ENCODE measurements at regions not wholly inside any gene's neighbourhood (a gene's known extent, or its start where the extent isn't known, plus 50 kb on each side); places are given as distances from the start of the nearest gene placed in this dataset.
A peak's percentile ranks its signal among the peaks of the same experiment; 100 is the strongest.
"Not testable (repeated sequence)": the region's sequence is repeated elsewhere in the genome, so short reads cannot be mapped to it uniquely, and the experiment has no call there.

DNA sequence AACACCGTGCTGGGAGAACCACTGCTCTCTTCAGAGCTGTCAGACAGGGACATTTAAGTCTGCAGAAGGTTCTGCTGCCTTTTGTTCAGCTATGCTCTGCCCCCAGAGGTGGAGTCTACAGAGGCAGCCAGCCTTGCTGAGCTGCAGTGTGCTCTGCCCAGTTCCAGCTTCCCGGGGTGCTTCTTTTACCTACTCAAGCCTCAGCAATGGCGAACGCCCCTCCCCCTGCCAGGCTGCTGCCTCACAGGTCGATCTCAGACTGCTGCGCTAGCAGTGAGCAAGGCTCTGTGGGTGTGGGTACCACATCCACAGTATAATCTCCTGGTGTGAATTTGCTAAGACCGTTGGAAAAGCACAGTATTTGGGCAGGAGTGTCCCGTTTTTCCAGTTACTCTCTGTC is 133.1 kb upstream of the PHYHIPL start:
- H3K36me3 ChIP-seq (ENCODE audit: control insufficient read depth in 1 of 2, insufficient read depth in 2 of 2, low read length in 1 of 2); H3K4me1 ChIP-seq (ENCODE audit: control insufficient read depth in 1 of 2, insufficient read depth in 2 of 2, low read length in 2 of 2); H3K9me3 ChIP-seq (ENCODE audit: control insufficient read depth, low read length); H3K27ac ChIP-seq (ENCODE audit: low read depth in 1 of 2, low read length in 2 of 2); H3K27me3 ChIP-seq (ENCODE audit: control insufficient read depth in 1 of 2, insufficient read depth in 2 of 2, low read length in 1 of 2); H3K4me3 ChIP-seq (ENCODE audit: low read length in 2 of 2); ATAC-seq (ENCODE audit: low FRiP score); intact Hi-C loops (cut with DNase I): not testable (repeated sequence)
- 59 to 62% methylated on average over 8 of the region's 8 CpGs for WGBS, 2 donors
- DNase-seq: peak in 1 of 2 donors; percentile 37

DNA sequence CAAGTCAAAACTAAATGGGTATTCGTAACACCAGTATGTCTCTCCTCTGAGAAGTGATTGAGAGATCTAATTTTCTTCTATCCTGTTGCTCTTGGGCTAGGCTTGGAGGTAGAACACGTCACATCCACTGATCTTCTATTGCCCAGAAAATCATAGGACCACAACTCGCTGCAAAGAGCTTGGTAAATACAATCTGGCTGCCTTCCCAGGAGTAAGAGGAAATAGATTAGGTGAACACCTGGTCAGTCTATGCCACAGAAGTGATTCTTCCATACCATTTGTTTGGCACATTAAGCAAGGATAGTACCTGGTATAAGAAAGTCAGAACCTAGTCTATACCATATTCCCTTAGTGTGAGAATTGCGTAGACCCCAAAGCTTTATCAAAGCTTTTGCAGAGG is 129.3 kb upstream of the PHYHIPL start:
- Histone ChIP-seq H3K9me3 (ENCODE audit: control insufficient read depth, low read length) (no peaks in the 10 kb centered on the region), H3K4me1 (ENCODE audit: control insufficient read depth in 1 of 2, insufficient read depth in 2 of 2, low read length in 2 of 2) (no peaks in the 10 kb centered on the region), H3K27me3 (ENCODE audit: control insufficient read depth in 1 of 2, insufficient read depth in 2 of 2, low read length in 1 of 2) (no peaks in the 10 kb centered on the region), H3K4me3 (ENCODE audit: low read length in 2 of 2) (no peak overlapping the region), H3K27ac (ENCODE audit: low read depth in 1 of 2, low read length in 2 of 2) (no peak overlapping the region), H3K36me3 (ENCODE audit: control insufficient read depth in 1 of 2, insufficient read depth in 2 of 2, low read length in 1 of 2) (no peaks in the 10 kb centered on the region)
- ATAC-seq (ENCODE audit: low FRiP score) (no peak), DNase-seq (no peak)
- 92 to 95% methylated on average over 4 of the region's 4 CpGs for WGBS, 2 donors
- intact Hi-C loops (cut with DNase I): no loop called here

DNA sequence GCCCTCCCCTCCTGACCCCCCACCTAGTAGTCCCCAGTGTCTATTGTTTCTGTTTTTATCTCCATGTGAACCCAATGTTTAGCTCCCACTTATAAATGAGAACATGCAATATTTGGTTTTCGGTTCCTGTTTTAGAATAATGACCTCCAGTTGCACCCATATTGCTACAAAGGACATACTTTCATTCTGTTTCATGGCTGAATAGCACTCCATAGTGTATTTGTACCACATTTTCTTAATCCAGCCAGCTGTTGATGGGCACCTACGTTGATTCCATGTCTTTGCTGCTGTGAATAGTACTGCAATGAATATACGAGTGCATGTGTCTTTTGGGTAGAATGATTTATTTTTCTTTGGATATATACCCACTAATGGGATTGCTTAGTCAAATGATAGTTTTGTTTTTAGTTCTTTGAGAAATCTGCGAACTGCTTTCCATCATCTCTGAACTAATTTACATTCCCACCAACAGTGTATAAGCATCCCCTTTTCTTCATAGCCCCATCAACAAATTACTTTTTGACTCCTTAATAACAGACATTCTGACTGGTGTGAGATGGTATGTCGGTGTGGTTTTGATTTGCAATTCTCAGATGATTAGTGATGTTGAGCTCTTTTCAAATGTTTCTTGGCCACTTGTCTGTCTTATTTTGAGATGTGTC is 128.4 kb upstream of the PHYHIPL start:
- ATAC-seq (ENCODE audit: low FRiP score) (no peak), DNase-seq (no peak)
- WGBS, 2 donors: 96% methylated on average over 5 of the region's 5 CpGs
- no peaks in the 10 kb centered on the region for H3K9me3 ChIP-seq (ENCODE audit: control insufficient read depth, low read length)
- no peaks in the 10 kb centered on the region for H3K4me1 ChIP-seq (ENCODE audit: control insufficient read depth in 1 of 2, insufficient read depth in 2 of 2, low read length in 2 of 2)
- no peak overlapping the region for H3K27ac ChIP-seq (ENCODE audit: low read depth in 1 of 2, low read length in 2 of 2)
- H3K36me3 ChIP-seq (ENCODE audit: control insufficient read depth in 1 of 2, insufficient read depth in 2 of 2, low read length in 1 of 2): no peaks in the 10 kb centered on the region
- H3K27me3 ChIP-seq (ENCODE audit: control insufficient read depth in 1 of 2, insufficient read depth in 2 of 2, low read length in 1 of 2): no peaks in the 10 kb centered on the region
- no peak overlapping the region for H3K4me3 ChIP-seq (ENCODE audit: low read length in 2 of 2)
- intact Hi-C loops (cut with DNase I): no loop called here

DNA sequence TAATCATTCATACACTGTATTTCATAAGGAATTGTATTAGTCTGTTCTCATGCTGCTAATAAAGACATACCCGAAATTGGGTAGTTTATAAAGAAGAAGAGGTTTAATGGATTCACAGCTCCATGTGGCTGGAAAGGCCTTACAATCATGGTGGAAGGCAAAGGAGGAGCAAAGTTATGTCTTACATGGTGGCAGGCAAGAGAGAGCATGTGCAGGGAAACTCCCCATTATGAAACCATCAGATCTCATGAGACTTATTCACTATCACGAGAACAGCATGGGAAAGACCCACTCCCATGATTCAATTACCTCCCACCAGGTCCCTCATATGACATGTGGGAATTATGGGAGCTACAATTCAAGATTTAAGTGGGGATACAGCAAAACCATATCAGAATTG is 122.9 kb upstream of the PHYHIPL start:
- H3K4me1 ChIP-seq (ENCODE audit: control insufficient read depth in 1 of 2, insufficient read depth in 2 of 2, low read length in 2 of 2); H3K36me3 ChIP-seq (ENCODE audit: control insufficient read depth in 1 of 2, insufficient read depth in 2 of 2, low read length in 1 of 2); H3K9me3 ChIP-seq (ENCODE audit: control insufficient read depth, low read length); ATAC-seq (ENCODE audit: low FRiP score); H3K4me3 ChIP-seq (ENCODE audit: low read length in 2 of 2); H3K27ac ChIP-seq (ENCODE audit: low read depth in 1 of 2, low read length in 2 of 2); intact Hi-C loops (cut with DNase I); DNase-seq; H3K27me3 ChIP-seq (ENCODE audit: control insufficient read depth in 1 of 2, insufficient read depth in 2 of 2, low read length in 1 of 2): not testable (repeated sequence)
- WGBS, 2 donors: 97 to 98% methylated on average over 2 of the region's 2 CpGs

DNA sequence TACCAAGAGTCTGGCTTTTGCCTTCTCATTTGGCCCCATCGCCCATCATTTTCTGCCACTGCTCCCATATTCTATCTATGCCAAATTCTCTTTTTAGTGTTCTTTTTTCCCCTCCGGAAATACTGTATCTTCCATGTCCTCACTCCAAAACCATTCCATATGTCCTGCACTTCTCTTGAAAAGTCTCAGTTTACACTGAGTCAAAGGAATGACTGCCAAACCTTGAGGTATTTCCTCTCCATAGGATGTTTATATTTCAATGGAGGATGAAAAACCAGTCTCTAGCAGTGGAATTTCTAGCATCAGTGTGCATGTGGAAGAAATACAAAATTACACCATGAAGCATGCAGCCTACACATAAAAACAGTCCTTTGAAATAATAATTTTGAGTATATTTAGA is 121.4 kb upstream of the PHYHIPL start:
- Histone ChIP-seq H3K36me3 (ENCODE audit: control insufficient read depth in 1 of 2, insufficient read depth in 2 of 2, low read length in 1 of 2) (no peaks in the 10 kb centered on the region), H3K27ac (ENCODE audit: low read depth in 1 of 2, low read length in 2 of 2) (no peak overlapping the region), H3K4me1 (ENCODE audit: control insufficient read depth in 1 of 2, insufficient read depth in 2 of 2, low read length in 2 of 2) (no peaks in the 10 kb centered on the region), H3K4me3 (ENCODE audit: low read length in 2 of 2) (no peak overlapping the region), H3K9me3 (ENCODE audit: control insufficient read depth, low read length) (no peaks in the 10 kb centered on the region), H3K27me3 (ENCODE audit: control insufficient read depth in 1 of 2, insufficient read depth in 2 of 2, low read length in 1 of 2) (no peaks in the 10 kb centered on the region)
- intact Hi-C loops (cut with DNase I): no loop called here
- whole genome bisulfite sequencing, 2 donors: 83 to 88% methylated on average over 2 of the region's 2 CpGs
- DNase-seq (no peak), ATAC-seq (ENCODE audit: low FRiP score) (no peak)

GRCh38 chr10:59057345-59057744 is 119.1 kb upstream of the PHYHIPL start:
- Histone ChIP-seq H3K27ac (ENCODE audit: low read depth in 1 of 2, low read length in 2 of 2) (no peak overlapping the region), H3K9me3 (ENCODE audit: control insufficient read depth, low read length) (no peaks in the 10 kb centered on the region), H3K4me1 (ENCODE audit: control insufficient read depth in 1 of 2, insufficient read depth in 2 of 2, low read length in 2 of 2) (peaks cover 0 to 5% of the 10 kb centered on the region in 2 donors), H3K36me3 (ENCODE audit: control insufficient read depth in 1 of 2, insufficient read depth in 2 of 2, low read length in 1 of 2) (no peaks in the 10 kb centered on the region), H3K27me3 (ENCODE audit: control insufficient read depth in 1 of 2, insufficient read depth in 2 of 2, low read length in 1 of 2) (no peaks in the 10 kb centered on the region), H3K4me3 (ENCODE audit: low read length in 2 of 2) (no peak overlapping the region)
- DNase-seq (no peak), ATAC-seq (ENCODE audit: low FRiP score) (peak; percentile 48)
- intact Hi-C loops (cut with DNase I): no loop called here

GRCh38 chr10:59060852-59061251 is 115.6 kb upstream of the PHYHIPL start:
- no peak for ATAC-seq (ENCODE audit: low FRiP score)

GRCh38 chr10:59063491-59063890 is 113.0 kb upstream of the PHYHIPL start:
- DNase-seq (no peak), ATAC-seq (ENCODE audit: low FRiP score) (no peak)
- Histone ChIP-seq H3K9me3 (ENCODE audit: control insufficient read depth, low read length) (no peaks in the 10 kb centered on the region), H3K4me1 (ENCODE audit: control insufficient read depth in 1 of 2, insufficient read depth in 2 of 2, low read length in 2 of 2) (peaks cover 0 to 5% of the 10 kb centered on the region in 2 donors), H3K27ac (ENCODE audit: low read depth in 1 of 2, low read length in 2 of 2) (no peak overlapping the region), H3K4me3 (ENCODE audit: low read length in 2 of 2) (no peak overlapping the region), H3K36me3 (ENCODE audit: control insufficient read depth in 1 of 2, insufficient read depth in 2 of 2, low read length in 1 of 2) (no peaks in the 10 kb centered on the region), H3K27me3 (ENCODE audit: control insufficient read depth in 1 of 2, insufficient read depth in 2 of 2, low read length in 1 of 2) (no peaks in the 10 kb centered on the region)
- intact Hi-C loops (cut with DNase I): no loop called here
- WGBS, 2 donors: 95 to 100% methylated on average over 1 of the region's 1 CpG

More at GRCh38 chr10:59060852-59061251, 115.6 kb upstream of the PHYHIPL start:
- Histone ChIP-seq H3K36me3 (ENCODE audit: control insufficient read depth in 1 of 2, insufficient read depth in 2 of 2, low read length in 1 of 2) (no peaks in the 10 kb centered on the region), H3K9me3 (ENCODE audit: control insufficient read depth, low read length) (no peaks in the 10 kb centered on the region), H3K27ac (ENCODE audit: low read depth in 1 of 2, low read length in 2 of 2) (no peak overlapping the region), H3K4me1 (ENCODE audit: control insufficient read depth in 1 of 2, insufficient read depth in 2 of 2, low read length in 2 of 2) (peaks cover 0 to 5% of the 10 kb centered on the region in 2 donors), H3K4me3 (ENCODE audit: low read length in 2 of 2) (no peak overlapping the region), H3K27me3 (ENCODE audit: control insufficient read depth in 1 of 2, insufficient read depth in 2 of 2, low read length in 1 of 2) (no peaks in the 10 kb centered on the region)
- no peak for DNase-seq
- 98 to 100% methylated on average over 1 of the region's 1 CpG for WGBS, 2 donors
- intact Hi-C loops (cut with DNase I): no loop called here

- no peaks in the 10 kb centered on the region for H3K36me3 ChIP-seq (ENCODE audit: control insufficient read depth in 1 of 2, insufficient read depth in 2 of 2, low read length in 1 of 2)
- intact Hi-C loops (cut with DNase I): no loop called here
- DNase-seq: no peak
- H3K9me3 ChIP-seq (ENCODE audit: control insufficient read depth, low read length): no peaks in the 10 kb centered on the region
- WGBS, 2 donors: 95 to 99% methylated on average over 2 of the region's 2 CpGs
- H3K4me3 ChIP-seq (ENCODE audit: low read length in 2 of 2): no peak overlapping the region
- no peaks in the 10 kb centered on the region for H3K27me3 ChIP-seq (ENCODE audit: control insufficient read depth in 1 of 2, insufficient read depth in 2 of 2, low read length in 1 of 2)
- peaks cover 0 to 5% of the 10 kb centered on the region in 2 donors for H3K4me1 ChIP-seq (ENCODE audit: control insufficient read depth in 1 of 2, insufficient read depth in 2 of 2, low read length in 2 of 2)
- ATAC-seq (ENCODE audit: low FRiP score): no peak
- no peak overlapping the region for H3K27ac ChIP-seq (ENCODE audit: low read depth in 1 of 2, low read length in 2 of 2)
Measured at GRCh38 chr10:59064080-59064692, 112.3 kb upstream of the PHYHIPL start.

Measured in aorta (tissue), 5 donors.